Frontal cortex (tissue), 3 donors: ENCODE measurements at regions not wholly inside any gene's neighbourhood (a gene's known extent, or its start where the extent isn't known, plus 50 kb on each side); places are given as distances from the start of the nearest gene placed in this dataset.
"Not testable (repeated sequence)": the region's sequence is repeated elsewhere in the genome, so short reads cannot be mapped to it uniquely, and the experiment has no call there.

Experiments
- DNase-seq, 2 donors: peaks; one replicate each; pipeline ENCODE4 v3.0.0; 2012; ENCODE audit warnings: low spot score in 2 of 2
- FAIRE-seq: peaks from 2 replicates; lab custom pipeline; 2012; peaks lifted over from hg19 to GRCh38; lab: Jason Lieb, UNC
- donor health status: control.
- donor health status: control.
- donor health status: control.

GRCh38 chr7:156429514-156429913 is 211.1 kb upstream of the RNF32 start:
- no peak for DNase-seq
- FAIRE-seq, result no peak

DNA sequence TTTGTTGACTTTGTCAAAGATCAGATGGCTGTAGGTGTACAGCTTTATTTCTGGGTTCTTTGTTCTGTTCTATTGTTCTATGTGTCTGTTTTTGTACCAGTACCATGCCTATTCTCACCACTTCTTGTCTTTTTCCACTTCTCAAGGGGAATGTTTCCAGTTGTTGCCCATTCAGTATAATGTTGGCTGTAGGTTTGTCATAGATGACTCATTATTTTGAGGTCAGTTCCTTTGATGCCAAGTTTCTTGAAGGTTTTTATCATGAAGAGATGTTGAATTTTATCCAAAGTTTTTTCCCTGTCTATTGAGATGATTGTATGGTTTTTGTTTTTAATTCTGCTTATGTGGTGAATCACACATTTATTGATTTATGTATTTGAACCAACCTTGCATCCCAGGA is 216.7 kb upstream of the RNF32 start:
- FAIRE-seq (no peak), DNase-seq (no peak)

- DNase-seq (no peak), FAIRE-seq (no peak)
Observed at GRCh38 chr7:156420496-156420895, 220.1 kb upstream of the RNF32 start.

DNA sequence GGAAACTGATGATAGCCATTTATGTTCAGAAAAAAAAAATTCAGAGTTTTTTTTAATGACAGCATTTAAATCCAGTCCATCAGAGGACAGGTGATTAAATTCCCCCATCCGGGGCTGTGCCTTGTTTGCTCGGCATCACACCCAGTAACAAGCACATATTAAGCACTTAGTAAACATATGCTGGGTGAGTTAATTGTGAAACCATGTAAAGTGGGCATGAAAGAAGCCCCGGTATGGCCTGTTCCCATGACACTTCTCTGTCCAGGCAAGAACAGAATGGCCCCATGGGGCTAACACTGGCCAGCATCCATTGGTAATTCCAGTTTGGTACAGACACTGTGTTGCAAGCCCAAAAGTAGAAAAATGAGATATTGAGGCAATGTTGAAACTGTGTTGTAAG is 220.8 kb upstream of the RNF32 start:
- DNase-seq (no peak), FAIRE-seq (no peak)

DNA sequence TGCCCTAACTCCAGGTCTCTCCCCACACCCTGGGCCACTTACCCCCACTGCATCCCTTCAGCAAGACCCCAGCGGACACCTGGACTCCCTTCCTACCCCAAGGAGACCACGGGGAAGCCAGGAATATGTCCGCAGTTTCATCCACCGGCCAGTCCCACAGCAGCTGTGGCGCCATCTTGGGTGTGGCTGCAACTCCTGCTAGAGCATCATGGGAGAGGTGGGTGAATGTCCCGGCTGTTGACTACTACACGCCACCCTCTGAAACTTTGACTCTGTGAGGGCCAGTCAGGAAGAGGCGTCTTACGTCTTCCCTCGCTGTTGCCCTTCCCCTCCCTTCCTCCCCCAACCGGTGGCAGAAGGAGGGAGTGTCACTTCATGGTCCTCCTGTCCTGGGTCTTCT is 238.3 kb upstream of the RNF32 start:
- DNase-seq (no peak), FAIRE-seq (no peak)

GRCh38 chr7:156401617-156402016 is 239.0 kb upstream of the RNF32 start:
- FAIRE-seq (no peak), DNase-seq (no peak)

DNA sequence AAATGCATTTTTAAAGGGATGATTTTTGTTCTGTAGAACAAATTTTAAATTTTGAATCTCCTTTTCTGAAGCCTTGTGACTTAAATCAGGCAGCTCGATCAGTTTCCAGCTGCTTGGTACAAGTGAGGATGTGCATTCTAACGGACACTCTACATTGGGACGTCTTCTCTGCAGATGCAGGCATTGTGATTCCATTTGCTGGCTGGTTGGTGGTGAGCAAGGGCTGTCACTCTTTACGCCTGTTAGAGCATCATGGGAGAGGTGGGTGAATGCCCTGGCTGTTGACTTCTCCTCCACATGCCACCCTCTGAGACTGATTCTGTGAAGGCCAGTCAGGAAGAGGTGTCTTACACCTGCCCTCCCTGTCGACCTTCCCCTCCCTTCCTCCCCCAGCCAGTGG is 240.5 kb upstream of the RNF32 start:
- DNase-seq (no peak), FAIRE-seq (no peak)

DNA sequence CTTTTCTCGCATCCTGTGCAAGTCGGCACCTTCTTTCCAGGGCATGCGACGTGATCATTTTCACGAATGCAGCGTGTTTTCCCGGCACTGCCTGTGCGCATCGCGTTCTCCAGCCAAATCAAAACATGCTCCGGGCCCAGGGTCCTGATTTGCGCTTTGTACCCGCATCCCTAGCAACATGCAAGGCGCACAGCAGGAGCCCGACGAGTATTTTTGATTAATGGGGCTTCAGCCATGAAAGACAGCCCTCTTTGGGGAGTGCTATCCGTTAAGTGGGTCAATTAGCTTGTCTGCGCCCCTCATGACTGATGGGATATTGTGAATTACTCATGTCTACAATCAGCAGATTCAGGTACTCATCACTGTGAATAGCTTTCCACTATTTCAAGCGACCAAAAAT is 243.3 kb upstream of the RNF32 start:
- DNase-seq, result no peak
- no peak for FAIRE-seq

DNA sequence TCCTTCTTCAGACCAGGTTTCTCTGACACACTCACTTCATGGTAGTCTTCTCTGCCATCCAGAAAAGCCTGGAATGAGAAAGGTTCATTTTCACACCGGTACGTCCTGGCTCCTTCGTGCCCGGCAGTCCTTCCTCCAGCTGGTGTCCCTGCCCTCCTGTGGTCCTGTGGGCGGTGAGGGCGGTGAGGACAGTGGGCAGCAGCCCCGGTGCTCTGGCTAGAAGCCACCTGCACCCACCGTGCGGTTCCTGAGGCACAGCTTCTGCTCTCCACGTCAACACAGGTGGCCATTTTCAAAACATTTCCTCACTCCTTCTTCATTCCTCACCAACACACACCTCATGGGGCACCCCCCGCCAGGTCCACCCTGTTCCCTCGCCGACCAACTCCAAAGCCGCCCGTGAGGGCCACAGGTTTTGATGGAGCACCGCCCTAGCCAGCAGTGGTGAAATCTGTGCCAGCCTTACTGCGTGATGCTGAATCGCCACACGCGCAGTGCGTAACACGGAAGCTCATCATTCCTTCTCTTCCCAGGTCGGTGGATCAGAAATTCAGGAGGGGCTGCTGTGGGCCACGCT is 251.4 kb upstream of the RNF32 start:
- no peak for DNase-seq
- no peak for FAIRE-seq

- FAIRE-seq (no peak), DNase-seq (no peak)
Observed at GRCh38 chr7:156386097-156386496, 254.5 kb upstream of the RNF32 start.

DNA sequence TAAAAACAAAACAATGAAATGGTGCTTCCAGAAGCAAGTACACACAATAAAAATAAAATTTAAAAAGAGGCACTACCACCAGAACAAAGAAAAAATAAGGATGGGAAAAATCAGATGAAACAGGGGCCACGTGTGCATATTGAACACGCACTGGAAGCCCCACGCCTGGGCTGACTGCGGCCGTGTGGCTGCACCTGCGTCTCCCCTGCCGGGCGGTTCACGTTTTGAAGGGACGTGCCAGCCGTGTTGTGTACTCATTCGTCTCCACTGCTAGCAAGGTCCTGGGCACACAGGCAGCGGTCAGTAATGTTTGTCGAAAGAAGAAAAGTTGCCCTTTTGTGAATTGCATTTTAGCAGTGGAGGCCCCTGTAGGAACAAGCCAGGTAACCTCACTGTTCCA is 255.9 kb upstream of the RNF32 start:
- FAIRE-seq (no peak), DNase-seq (no peak)

- DNase-seq (no peak), FAIRE-seq (no peak)
Observed at GRCh38 chr7:156383526-156383925, 257.0 kb upstream of the RNF32 start.

DNA sequence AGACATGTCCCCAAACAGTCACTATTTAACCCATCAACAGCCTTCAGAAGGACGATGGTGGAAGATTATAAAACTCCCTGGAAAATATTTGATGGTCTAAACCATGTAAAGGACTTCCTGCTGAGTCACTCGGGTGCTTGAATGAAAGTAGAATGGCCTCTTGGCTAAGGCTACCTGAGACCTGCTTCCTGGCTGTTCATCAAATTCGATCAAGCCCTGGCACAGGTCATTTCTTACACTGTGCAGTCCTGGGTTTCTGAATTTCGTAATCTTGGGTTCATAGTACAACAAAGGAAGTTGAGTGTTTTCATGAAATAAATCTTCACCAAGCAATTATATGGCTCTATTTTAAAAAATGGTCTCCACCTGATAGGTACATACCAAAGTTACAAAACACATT is 260.3 kb upstream of the RNF32 start:
- no peak for FAIRE-seq
- DNase-seq, result no peak

- FAIRE-seq (no peak), DNase-seq (no peak)
Observed at GRCh38 chr7:156379324-156380070, 261.1 kb upstream of the RNF32 start.

GRCh38 chr7:156378806-156379205 is 261.8 kb upstream of the RNF32 start:
- DNase-seq (no peak), FAIRE-seq (no peak)

DNA sequence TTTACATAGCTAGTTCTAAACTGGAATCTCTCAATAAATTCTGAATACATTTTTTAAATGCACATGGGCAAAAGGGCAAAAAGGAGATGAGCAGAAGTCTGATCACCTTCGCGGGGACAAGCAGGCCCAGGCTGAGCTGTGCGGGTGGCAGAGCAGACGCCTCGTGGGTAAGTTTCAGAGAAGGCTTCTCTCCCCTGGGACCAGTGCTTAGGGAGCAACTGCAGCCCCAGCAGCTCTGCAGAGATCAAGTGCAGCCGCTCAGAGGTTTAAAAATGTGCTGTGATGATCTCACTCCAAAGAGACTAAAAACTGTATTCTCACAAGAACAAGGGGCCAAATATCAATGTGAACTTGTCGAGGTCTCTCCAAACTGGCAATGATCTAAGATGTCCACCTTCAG is 264.3 kb upstream of the RNF32 start:
- no peak for FAIRE-seq
- no peak for DNase-seq

GRCh38 chr7:156374335-156374734 is 266.2 kb upstream of the RNF32 start:
- no peak for DNase-seq
- no peak for FAIRE-seq

DNA sequence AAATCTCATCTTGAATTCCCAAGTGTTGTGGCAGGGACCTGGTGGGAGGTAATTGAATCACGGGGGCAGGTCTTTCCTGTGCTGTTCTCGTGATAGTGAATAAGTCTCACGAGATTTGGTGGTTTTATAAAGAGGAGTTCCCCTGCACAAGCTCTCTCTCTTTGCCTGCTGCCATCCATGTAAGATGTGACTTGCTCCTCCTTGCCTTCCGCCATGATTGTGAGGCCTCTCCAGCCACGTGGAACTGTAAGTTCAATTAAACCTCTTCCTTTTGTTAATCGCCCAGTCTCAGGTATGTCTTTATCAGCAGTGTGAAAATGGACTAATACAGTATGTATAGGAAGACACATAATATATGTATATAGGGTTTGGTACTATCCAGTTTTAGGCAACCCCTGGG is 270.6 kb upstream of the RNF32 start:
- DNase-seq, FAIRE-seq: not testable (repeated sequence)

DNA sequence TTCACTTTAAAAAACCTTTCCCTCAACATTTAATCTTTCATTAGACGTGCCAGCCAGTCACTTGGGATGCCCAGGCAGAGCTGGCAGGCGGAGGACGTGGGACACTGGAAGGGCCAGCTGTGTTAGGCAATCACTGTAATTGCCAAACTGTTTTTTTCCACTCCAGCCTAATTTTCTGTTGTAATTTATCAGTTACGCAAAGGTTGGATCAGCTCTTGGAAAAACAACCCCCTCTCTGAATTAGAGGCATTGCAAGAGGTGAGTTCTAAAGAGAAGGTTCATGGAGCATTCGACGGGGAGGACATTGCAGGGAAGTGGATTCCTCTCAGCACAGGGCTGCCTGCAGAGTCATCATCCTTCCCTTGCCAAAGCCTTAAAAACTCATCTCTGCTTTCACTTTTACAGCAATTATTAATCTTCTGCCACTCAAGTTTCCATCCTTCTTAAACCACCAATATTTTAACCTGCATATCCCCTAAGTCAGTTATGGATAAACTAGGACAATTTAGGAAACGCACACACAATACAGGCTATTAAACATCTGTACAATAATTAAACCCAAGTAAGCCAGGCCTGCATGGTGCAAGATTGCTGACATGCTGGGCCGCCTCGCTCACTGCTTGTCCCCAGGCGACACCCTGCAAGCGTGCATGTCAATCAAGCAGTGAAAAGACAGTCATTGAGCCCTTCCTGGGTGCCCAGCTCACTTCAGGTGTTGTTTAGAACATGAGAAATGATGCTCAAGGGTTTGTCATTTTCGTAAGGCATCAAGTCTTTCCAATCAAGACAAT is 272.3 kb upstream of the RNF32 start:
- FAIRE-seq (no peak), DNase-seq (no peak)

DNA sequence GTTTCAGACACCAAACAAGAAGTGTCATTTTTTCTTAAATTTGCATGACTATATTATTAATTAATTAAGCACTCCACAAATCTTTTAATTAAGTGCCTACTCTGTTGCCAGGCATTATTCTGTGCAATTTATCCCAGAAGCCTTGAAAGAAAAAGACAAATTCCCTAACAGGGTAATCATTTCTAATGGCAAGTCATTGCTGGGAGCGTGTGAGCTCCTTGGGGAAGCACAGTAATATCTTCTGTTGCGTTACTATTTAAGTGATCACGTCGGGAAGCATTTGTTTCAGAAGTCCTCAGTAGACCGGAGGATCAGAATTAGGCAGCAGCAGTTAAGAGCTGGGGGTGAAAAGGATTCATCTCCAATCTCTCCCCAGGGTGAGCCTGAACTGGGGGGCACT is 276.8 kb upstream of the RNF32 start:
- DNase-seq (no peak), FAIRE-seq (no peak)

- no peak for DNase-seq
- FAIRE-seq, result no peak
Observed at GRCh38 chr7:156360835-156361234, 279.7 kb upstream of the RNF32 start.
